HL-60 (cell line): ENCODE measurements at regions not wholly inside any gene's neighbourhood (a gene's known extent, or its start where the extent isn't known, plus 50 kb on each side); places are given as distances from the start of the nearest gene placed in this dataset.

Experiments used
- DNase-seq, 2 experiments: peaks; one replicate each; pipeline ENCODE4 v3.0.0-alpha.2; 2010 to 2020; ENCODE audit warnings: low read depth in 1 of 2, low spot score in 1 of 2
- H3K27ac ChIP-seq: fragments of 250-450 bp; sonication (Bioruptor Pico); replicated peaks from 2 replicates; pipeline ENCODE4 v1.5.1; 2020; ENCODE audit warnings: mild to moderate bottlenecking, moderate library complexity
- H3K27me3 ChIP-seq: fragments of 250-450 bp; sonication (Bioruptor Pico); 2 replicates; pipeline ENCODE4 v1.5.1; 2021; ENCODE audit warnings: mild to moderate bottlenecking, moderate library complexity; ENCODE audit not compliant: insufficient read depth, poor library complexity, severe bottlenecking
- H3K4me3 ChIP-seq: replicated peaks from 2 replicates; pipeline ENCODE4 v1.5.1; 2011; ENCODE audit warnings: mild to moderate bottlenecking, control low read depth, low read length; ENCODE audit not compliant: insufficient read depth
- GABPA ChIP-seq: IDR thresholded peaks from 2 replicates; pipeline ENCODE4 v1.6.1; 2012; ENCODE audit warnings: low read depth
- POLR2AphosphoS5 ChIP-seq: IDR thresholded peaks from 2 replicates; pipeline ENCODE4 v1.6.1; 2012; ENCODE audit warnings: low read depth
- SPI1 ChIP-seq: IDR thresholded peaks from 2 replicates; pipeline ENCODE4 v1.6.1; 2012; ENCODE audit warnings: low read depth, mild to moderate bottlenecking, borderline replicate concordance
- TF ChIP-seq, protein P1 (sequence below): IDR thresholded peaks from one replicate; pipeline ENCODE4 v1.5.1; 2011; ENCODE audit warnings: low read length, control low read depth, inconsistent platforms; ENCODE audit not compliant: insufficient read depth
- TF ChIP-seq, protein P2 (sequence below): IDR thresholded peaks from 2 replicates; pipeline ENCODE4 v1.6.1; 2012; ENCODE audit warnings: low read depth; ENCODE audit not compliant: insufficient replicate concordance

DNA sequence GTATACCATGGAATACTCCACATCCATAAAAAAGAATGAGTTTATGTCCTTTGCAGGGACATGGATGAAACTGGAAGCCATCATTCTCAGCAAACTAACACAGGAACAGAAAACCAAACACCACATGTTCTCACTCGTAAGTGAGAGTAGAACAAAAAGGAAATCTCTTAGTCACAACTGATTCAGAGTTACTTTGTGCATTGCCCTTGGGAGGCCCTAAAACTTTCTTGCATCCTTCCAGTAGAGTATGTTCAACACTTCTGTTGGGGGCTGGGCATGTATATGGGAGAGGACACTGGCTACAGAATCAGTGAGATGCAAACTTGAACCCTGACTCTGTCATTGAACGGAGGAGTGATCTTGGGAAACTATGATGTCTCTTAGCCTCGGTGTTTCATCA, 147.4 kb upstream of the IRX5 start:
- no peaks in the 10 kb centered on the region for H3K27me3 ChIP-seq
- H3K27ac ChIP-seq = no peak overlapping the region

DNA sequence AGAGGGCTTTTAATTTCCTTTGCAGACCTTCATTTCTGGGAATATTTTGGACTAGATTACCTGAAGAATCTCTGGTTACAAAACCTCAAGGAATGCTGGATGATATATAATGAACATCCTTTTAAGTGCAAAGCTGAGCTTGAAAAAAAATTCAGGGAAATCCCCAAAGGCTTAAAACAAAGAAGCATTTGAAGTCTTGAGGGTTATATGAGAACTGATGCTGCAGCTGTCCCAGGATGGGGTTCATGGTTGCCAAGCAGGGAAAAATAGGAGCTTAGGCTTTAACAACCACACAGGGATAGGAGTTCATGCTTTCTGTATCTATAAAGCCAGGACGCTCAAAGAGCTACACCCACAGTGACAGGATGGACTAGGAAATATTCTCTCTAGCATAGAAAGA, 150.4 kb upstream of the IRX5 start:
- no peak for DNase-seq
- TF ChIP-seq POLR2AphosphoS5 (no peak), GABPA (no peak)

More for the DNA sequence above, 147.4 kb upstream of the IRX5 start:
- DNase-seq = no peak
- TF ChIP-seq, protein P1, sequence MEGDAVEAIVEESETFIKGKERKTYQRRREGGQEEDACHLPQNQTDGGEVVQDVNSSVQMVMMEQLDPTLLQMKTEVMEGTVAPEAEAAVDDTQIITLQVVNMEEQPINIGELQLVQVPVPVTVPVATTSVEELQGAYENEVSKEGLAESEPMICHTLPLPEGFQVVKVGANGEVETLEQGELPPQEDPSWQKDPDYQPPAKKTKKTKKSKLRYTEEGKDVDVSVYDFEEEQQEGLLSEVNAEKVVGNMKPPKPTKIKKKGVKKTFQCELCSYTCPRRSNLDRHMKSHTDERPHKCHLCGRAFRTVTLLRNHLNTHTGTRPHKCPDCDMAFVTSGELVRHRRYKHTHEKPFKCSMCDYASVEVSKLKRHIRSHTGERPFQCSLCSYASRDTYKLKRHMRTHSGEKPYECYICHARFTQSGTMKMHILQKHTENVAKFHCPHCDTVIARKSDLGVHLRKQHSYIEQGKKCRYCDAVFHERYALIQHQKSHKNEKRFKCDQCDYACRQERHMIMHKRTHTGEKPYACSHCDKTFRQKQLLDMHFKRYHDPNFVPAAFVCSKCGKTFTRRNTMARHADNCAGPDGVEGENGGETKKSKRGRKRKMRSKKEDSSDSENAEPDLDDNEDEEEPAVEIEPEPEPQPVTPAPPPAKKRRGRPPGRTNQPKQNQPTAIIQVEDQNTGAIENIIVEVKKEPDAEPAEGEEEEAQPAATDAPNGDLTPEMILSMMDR = no peak
- TF ChIP-seq, protein P2, sequence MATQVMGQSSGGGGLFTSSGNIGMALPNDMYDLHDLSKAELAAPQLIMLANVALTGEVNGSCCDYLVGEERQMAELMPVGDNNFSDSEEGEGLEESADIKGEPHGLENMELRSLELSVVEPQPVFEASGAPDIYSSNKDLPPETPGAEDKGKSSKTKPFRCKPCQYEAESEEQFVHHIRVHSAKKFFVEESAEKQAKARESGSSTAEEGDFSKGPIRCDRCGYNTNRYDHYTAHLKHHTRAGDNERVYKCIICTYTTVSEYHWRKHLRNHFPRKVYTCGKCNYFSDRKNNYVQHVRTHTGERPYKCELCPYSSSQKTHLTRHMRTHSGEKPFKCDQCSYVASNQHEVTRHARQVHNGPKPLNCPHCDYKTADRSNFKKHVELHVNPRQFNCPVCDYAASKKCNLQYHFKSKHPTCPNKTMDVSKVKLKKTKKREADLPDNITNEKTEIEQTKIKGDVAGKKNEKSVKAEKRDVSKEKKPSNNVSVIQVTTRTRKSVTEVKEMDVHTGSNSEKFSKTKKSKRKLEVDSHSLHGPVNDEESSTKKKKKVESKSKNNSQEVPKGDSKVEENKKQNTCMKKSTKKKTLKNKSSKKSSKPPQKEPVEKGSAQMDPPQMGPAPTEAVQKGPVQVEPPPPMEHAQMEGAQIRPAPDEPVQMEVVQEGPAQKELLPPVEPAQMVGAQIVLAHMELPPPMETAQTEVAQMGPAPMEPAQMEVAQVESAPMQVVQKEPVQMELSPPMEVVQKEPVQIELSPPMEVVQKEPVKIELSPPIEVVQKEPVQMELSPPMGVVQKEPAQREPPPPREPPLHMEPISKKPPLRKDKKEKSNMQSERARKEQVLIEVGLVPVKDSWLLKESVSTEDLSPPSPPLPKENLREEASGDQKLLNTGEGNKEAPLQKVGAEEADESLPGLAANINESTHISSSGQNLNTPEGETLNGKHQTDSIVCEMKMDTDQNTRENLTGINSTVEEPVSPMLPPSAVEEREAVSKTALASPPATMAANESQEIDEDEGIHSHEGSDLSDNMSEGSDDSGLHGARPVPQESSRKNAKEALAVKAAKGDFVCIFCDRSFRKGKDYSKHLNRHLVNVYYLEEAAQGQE = no peak
- TF ChIP-seq GABPA = no peak
- no peak overlapping the region for H3K4me3 ChIP-seq

DNA sequence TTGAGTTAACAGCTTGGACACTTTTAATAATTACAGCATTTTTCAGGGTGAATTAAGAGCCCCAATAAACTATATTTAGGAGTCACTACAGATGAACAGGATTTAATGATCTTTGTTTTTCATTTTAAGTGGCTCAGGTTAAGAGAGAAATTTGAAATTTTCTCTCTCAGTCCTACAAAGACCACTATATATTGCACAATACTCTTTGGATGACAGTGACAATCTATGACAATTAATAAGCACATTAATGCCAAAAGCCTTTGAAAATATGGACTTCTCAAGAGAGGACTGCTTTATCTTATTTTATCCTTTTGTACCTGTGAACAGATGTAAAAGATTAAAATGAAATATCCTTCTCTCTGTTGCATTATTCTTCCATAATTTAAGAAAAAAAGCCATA, 151.1 kb upstream of the IRX5 start:
- no peak overlapping the region for H3K27ac ChIP-seq
- H3K27me3 ChIP-seq = no peaks in the 10 kb centered on the region
- no peak for DNase-seq
- TF ChIP-seq POLR2AphosphoS5 (no peak), SPI1 (no peak), GABPA (no peak)
- TF ChIP-seq, protein P1 = no peak
- TF ChIP-seq, protein P2 = no peak
- no peak overlapping the region for H3K4me3 ChIP-seq

More for the DNA sequence above, 150.4 kb upstream of the IRX5 start:
- H3K4me3 ChIP-seq = no peak overlapping the region
- no peak overlapping the region for H3K27ac ChIP-seq
- no peaks in the 10 kb centered on the region for H3K27me3 ChIP-seq

DNA sequence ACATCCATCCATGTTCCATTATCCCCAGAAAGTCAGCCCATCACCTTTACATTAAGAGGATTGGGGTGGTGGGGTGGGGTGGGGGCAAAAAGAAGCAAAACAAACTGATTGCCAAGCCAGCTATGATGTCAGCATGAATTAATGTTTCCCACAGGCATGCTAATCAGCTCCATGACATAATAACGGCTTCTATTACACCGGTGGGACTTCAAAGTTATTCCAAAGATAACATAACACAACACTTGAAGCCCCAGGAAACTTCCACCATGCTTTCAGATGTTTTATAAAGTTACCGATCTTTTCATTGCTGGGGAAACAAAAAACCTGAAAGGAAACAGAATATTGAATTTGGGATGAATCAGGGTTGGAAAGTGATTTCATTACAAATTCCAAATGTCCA, 155.9 kb upstream of the IRX5 start:
- DNase-seq = no peak
- Histone ChIP-seq H3K27me3 (no peaks in the 10 kb centered on the region), H3K4me3 (no peak overlapping the region), H3K27ac (no peak overlapping the region)
- TF ChIP-seq, protein P2 = no peak
- TF ChIP-seq SPI1 (no peak), GABPA (no peak), POLR2AphosphoS5 (no peak)
- TF ChIP-seq, protein P1 = no peak
